ENCODE measurements at regions not wholly inside any gene's neighbourhood (a gene's known extent, or its start where the extent isn't known, plus 50 kb on each side); places are given as distances from the start of the nearest gene placed in this dataset.

- Histone ChIP-seq H3K27ac (ENCODE audit: low read depth, low read length) (no peak overlapping the region), H3K9ac (ENCODE audit: low read length) (no peak overlapping the region), H3K9me3 (ENCODE audit: low read length) (no peaks in the 10 kb centered on the region), H3K4me1 (ENCODE audit: insufficient read depth, low read length) (peaks cover 8% of the 10 kb centered on the region), H3K36me3 (ENCODE audit: insufficient read depth, low read length) (no peaks in the 10 kb centered on the region), H3K27me3 (ENCODE audit: control insufficient read depth in 1 of 2, insufficient read depth in 2 of 2, low read length in 2 of 2) (no peaks in the 10 kb centered on the region), H3K4me3 (ENCODE audit: low read depth in 1 of 2, low read length in 2 of 2) (no peak overlapping the region)
Measured at GRCh38 chr13:59538512-59538911, 625.2 kb downstream of the DIAPH3 start.

- no peaks in the 10 kb centered on the region for H3K4me1 ChIP-seq (ENCODE audit: insufficient read depth, low read length)
- no peaks in the 10 kb centered on the region for H3K27me3 ChIP-seq (ENCODE audit: control insufficient read depth in 1 of 2, insufficient read depth in 2 of 2, low read length in 2 of 2)
- H3K27ac ChIP-seq (ENCODE audit: low read depth, low read length) = no peak overlapping the region
- H3K9ac ChIP-seq (ENCODE audit: low read length) = no peak overlapping the region
- no peak overlapping the region for H3K4me3 ChIP-seq (ENCODE audit: low read depth in 1 of 2, low read length in 2 of 2)
- H3K9me3 ChIP-seq (ENCODE audit: low read length) = no peaks in the 10 kb centered on the region
- no peaks in the 10 kb centered on the region for H3K36me3 ChIP-seq (ENCODE audit: insufficient read depth, low read length)
Measured at GRCh38 chr13:59542303-59542702, 621.4 kb downstream of the DIAPH3 start.

GRCh38 chr13:59543418-59543817 is 620.3 kb downstream of the DIAPH3 start:
- Histone ChIP-seq H3K9ac (ENCODE audit: low read length) (no peak overlapping the region), H3K4me3 (ENCODE audit: low read depth in 1 of 2, low read length in 2 of 2) (no peak overlapping the region), H3K27me3 (ENCODE audit: control insufficient read depth in 1 of 2, insufficient read depth in 2 of 2, low read length in 2 of 2) (no peaks in the 10 kb centered on the region), H3K36me3 (ENCODE audit: insufficient read depth, low read length) (no peaks in the 10 kb centered on the region), H3K4me1 (ENCODE audit: insufficient read depth, low read length) (no peaks in the 10 kb centered on the region), H3K9me3 (ENCODE audit: low read length) (no peaks in the 10 kb centered on the region), H3K27ac (ENCODE audit: low read depth, low read length) (no peak overlapping the region)

- Histone ChIP-seq H3K9ac (ENCODE audit: low read length) (no peak overlapping the region), H3K27ac (ENCODE audit: low read depth, low read length) (no peak overlapping the region), H3K4me1 (ENCODE audit: insufficient read depth, low read length) (no peaks in the 10 kb centered on the region), H3K9me3 (ENCODE audit: low read length) (no peaks in the 10 kb centered on the region), H3K27me3 (ENCODE audit: control insufficient read depth in 1 of 2, insufficient read depth in 2 of 2, low read length in 2 of 2) (no peaks in the 10 kb centered on the region), H3K36me3 (ENCODE audit: insufficient read depth, low read length) (no peaks in the 10 kb centered on the region), H3K4me3 (ENCODE audit: low read depth in 1 of 2, low read length in 2 of 2) (no peak overlapping the region)
Measured at GRCh38 chr13:59545007-59545406, 618.7 kb downstream of the DIAPH3 start.

DNA sequence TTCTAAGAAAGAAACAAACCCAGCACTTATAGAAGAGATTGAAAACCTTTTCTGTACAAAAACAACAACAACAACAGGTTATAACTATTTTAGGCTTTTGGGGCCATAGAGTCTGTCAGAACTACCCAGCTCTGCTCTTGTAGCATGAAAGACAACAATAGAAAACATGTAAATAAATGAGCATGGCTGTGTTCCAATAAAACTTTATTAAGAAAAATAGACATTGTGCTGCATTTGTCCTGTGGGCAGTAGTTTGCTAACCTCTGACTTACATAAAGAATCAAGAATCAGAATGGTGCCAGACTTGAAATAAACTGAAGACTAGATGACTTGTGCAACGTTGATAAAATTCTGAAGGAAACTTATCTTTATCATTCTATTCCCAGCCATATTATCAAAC is 617.5 kb downstream of the DIAPH3 start:
- H3K9ac ChIP-seq (ENCODE audit: low read length) = no peak overlapping the region
- no peaks in the 10 kb centered on the region for H3K36me3 ChIP-seq (ENCODE audit: insufficient read depth, low read length)
- H3K27me3 ChIP-seq (ENCODE audit: control insufficient read depth in 1 of 2, insufficient read depth in 2 of 2, low read length in 2 of 2) = no peaks in the 10 kb centered on the region
- no peak overlapping the region for H3K27ac ChIP-seq (ENCODE audit: low read depth, low read length)
- no peak overlapping the region for H3K4me3 ChIP-seq (ENCODE audit: low read depth in 1 of 2, low read length in 2 of 2)
- H3K9me3 ChIP-seq (ENCODE audit: low read length) = no peaks in the 10 kb centered on the region
- H3K4me1 ChIP-seq (ENCODE audit: insufficient read depth, low read length) = no peaks in the 10 kb centered on the region

DNA sequence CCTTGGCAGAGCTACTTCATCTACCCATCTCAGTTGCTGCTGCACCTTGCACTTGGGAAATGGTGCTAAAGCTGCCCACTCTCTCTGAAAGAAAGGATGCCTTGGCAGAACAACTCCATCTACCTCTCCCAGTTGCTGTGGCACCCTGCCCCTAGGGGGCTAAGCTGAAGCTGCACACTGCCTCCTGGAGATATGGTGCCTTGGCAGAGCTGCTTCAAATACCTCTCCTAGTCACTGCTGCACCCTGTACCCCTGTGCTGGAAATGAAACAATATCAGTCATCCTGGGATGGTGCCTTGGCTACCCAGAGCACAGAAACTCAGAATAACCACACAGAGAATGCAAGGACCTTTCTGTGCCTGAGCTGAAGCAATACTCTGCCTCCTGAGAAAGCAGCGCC is 615.8 kb downstream of the DIAPH3 start:
- Histone ChIP-seq H3K9ac (ENCODE audit: low read length) (no peak overlapping the region), H3K27ac (ENCODE audit: low read depth, low read length) (no peak overlapping the region), H3K9me3 (ENCODE audit: low read length) (no peaks in the 10 kb centered on the region), H3K4me1 (ENCODE audit: insufficient read depth, low read length) (no peaks in the 10 kb centered on the region), H3K36me3 (ENCODE audit: insufficient read depth, low read length) (no peaks in the 10 kb centered on the region), H3K4me3 (ENCODE audit: low read depth in 1 of 2, low read length in 2 of 2) (no peak overlapping the region), H3K27me3 (ENCODE audit: control insufficient read depth in 1 of 2, insufficient read depth in 2 of 2, low read length in 2 of 2) (no peaks in the 10 kb centered on the region)

DNA sequence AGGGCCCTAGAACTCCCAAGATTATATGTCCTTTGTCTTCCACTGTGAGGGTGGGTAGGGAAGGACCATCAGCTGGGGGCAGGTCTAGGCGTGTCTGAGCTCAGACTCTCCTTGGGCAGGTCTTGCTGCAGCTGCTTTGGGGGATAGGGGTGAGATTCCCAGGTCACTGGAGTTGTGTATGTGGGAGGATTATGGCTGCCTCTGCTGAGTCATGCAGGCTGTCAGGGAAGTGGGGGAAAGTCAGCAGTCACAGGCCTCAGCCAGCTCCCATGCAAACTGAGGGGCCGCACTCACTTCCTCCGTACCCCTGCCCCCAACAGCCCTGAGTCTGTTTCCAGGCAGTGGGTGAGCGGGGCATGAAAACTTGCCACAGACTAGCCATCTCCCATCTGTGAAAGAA is 600.8 kb downstream of the DIAPH3 start:
- H3K36me3 ChIP-seq (ENCODE audit: insufficient read depth, low read length) = no peaks in the 10 kb centered on the region
- no peaks in the 10 kb centered on the region for H3K27me3 ChIP-seq (ENCODE audit: control insufficient read depth in 1 of 2, insufficient read depth in 2 of 2, low read length in 2 of 2)
- H3K27ac ChIP-seq (ENCODE audit: low read depth, low read length) = no peak overlapping the region
- no peak overlapping the region for H3K9ac ChIP-seq (ENCODE audit: low read length)
- H3K4me3 ChIP-seq (ENCODE audit: low read depth in 1 of 2, low read length in 2 of 2) = no peak overlapping the region
- no peaks in the 10 kb centered on the region for H3K9me3 ChIP-seq (ENCODE audit: low read length)
- H3K4me1 ChIP-seq (ENCODE audit: insufficient read depth, low read length) = no peaks in the 10 kb centered on the region

GRCh38 chr13:59566561-59566960 is 597.2 kb downstream of the DIAPH3 start:
- no peaks in the 10 kb centered on the region for H3K36me3 ChIP-seq (ENCODE audit: insufficient read depth, low read length)
- no peak overlapping the region for H3K9ac ChIP-seq (ENCODE audit: low read length)
- no peaks in the 10 kb centered on the region for H3K9me3 ChIP-seq (ENCODE audit: low read length)
- H3K4me1 ChIP-seq (ENCODE audit: insufficient read depth, low read length) = no peaks in the 10 kb centered on the region
- no peak overlapping the region for H3K27ac ChIP-seq (ENCODE audit: low read depth, low read length)
- H3K27me3 ChIP-seq (ENCODE audit: control insufficient read depth in 1 of 2, insufficient read depth in 2 of 2, low read length in 2 of 2) = no peaks in the 10 kb centered on the region
- no peak overlapping the region for H3K4me3 ChIP-seq (ENCODE audit: low read depth in 1 of 2, low read length in 2 of 2)

GRCh38 chr13:59568306-59568705 is 595.4 kb downstream of the DIAPH3 start:
- H3K27ac ChIP-seq (ENCODE audit: low read depth, low read length) = no peak overlapping the region
- H3K27me3 ChIP-seq (ENCODE audit: control insufficient read depth in 1 of 2, insufficient read depth in 2 of 2, low read length in 2 of 2) = no peaks in the 10 kb centered on the region
- H3K9me3 ChIP-seq (ENCODE audit: low read length) = peaks cover 3% of the 10 kb centered on the region
- H3K4me1 ChIP-seq (ENCODE audit: insufficient read depth, low read length) = no peaks in the 10 kb centered on the region
- H3K36me3 ChIP-seq (ENCODE audit: insufficient read depth, low read length) = no peaks in the 10 kb centered on the region
- H3K9ac ChIP-seq (ENCODE audit: low read length) = no peak overlapping the region
- no peak overlapping the region for H3K4me3 ChIP-seq (ENCODE audit: low read depth in 1 of 2, low read length in 2 of 2)

DNA sequence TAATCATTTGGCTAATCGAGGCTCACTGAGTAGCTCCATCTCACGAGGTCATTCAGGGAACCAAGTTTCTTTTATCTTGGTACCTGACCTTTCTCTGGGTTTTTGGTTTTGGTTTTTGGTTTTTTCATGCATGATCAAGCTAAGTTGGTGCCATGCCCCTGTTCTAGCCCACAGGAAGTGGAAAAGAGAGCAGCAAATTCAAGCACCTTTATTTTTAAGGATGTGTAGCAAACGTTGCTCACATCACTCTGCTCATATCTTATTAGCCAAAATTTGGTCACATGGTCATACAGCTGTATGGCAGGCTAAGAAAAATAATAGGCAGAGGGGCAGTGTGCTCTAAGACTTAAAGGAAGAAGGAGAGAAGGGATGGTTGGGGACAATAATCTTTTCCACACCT is 593.5 kb downstream of the DIAPH3 start:
- H3K9me3 ChIP-seq (ENCODE audit: low read length) = peaks cover 3% of the 10 kb centered on the region
- H3K4me1 ChIP-seq (ENCODE audit: insufficient read depth, low read length) = no peaks in the 10 kb centered on the region
- no peak overlapping the region for H3K27ac ChIP-seq (ENCODE audit: low read depth, low read length)
- H3K36me3 ChIP-seq (ENCODE audit: insufficient read depth, low read length) = no peaks in the 10 kb centered on the region
- no peaks in the 10 kb centered on the region for H3K27me3 ChIP-seq (ENCODE audit: control insufficient read depth in 1 of 2, insufficient read depth in 2 of 2, low read length in 2 of 2)
- no peak overlapping the region for H3K9ac ChIP-seq (ENCODE audit: low read length)
- H3K4me3 ChIP-seq (ENCODE audit: low read depth in 1 of 2, low read length in 2 of 2) = no peak overlapping the region

- no peak overlapping the region for H3K4me3 ChIP-seq (ENCODE audit: low read depth in 1 of 2, low read length in 2 of 2)
- no peak overlapping the region for H3K27ac ChIP-seq (ENCODE audit: low read depth, low read length)
- H3K4me1 ChIP-seq (ENCODE audit: insufficient read depth, low read length) = no peaks in the 10 kb centered on the region
- no peaks in the 10 kb centered on the region for H3K9me3 ChIP-seq (ENCODE audit: low read length)
- H3K36me3 ChIP-seq (ENCODE audit: insufficient read depth, low read length) = no peaks in the 10 kb centered on the region
- no peak overlapping the region for H3K9ac ChIP-seq (ENCODE audit: low read length)
- no peaks in the 10 kb centered on the region for H3K27me3 ChIP-seq (ENCODE audit: control insufficient read depth in 1 of 2, insufficient read depth in 2 of 2, low read length in 2 of 2)
Measured at GRCh38 chr13:59584101-59584500, 579.6 kb downstream of the DIAPH3 start.

DNA sequence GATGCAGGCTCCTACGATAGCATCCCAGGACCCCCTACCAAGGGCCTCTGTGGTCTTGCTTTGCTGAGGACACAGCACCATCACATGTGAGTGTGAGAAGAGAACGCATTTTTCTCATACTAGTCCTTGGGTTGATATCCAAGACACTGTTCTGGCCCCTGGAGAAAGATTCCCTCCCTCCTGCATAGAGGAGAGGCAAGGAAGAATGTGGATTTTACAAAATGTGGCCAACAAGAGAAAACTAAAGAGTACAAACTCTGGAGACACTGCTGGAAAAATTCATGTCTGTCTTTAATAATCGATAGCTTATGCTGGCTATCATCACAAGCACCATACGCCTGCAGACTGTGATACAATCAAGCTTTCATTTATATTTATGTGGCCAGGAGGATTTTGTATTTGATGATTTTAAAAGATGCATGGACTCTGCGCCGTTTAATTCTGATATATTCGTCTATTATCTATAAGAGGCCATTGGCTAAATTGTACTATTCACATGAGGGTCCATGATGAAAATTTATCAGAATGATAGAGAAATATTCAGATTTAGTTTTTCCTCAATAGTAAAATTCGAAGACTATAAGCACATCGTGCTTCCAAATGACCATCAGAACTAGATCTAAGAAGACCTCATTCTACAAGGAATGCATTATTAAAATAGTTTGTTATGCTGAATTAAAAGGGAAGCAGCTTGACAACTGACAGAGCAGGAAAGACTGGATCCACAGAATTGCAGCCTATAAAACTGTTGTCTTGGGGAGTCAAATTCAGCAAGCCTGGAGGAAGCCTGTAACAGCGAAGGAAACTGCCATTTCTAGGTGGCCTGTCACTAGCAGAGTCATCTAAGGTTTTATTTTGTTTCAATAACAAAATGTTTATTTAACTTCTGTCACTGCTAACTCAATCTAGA is 578.7 kb downstream of the DIAPH3 start:
- Histone ChIP-seq H3K36me3 (ENCODE audit: insufficient read depth, low read length) (no peaks in the 10 kb centered on the region), H3K4me1 (ENCODE audit: insufficient read depth, low read length) (no peaks in the 10 kb centered on the region), H3K9ac (ENCODE audit: low read length) (no peak overlapping the region), H3K27ac (ENCODE audit: low read depth, low read length) (no peak overlapping the region), H3K4me3 (ENCODE audit: low read depth in 1 of 2, low read length in 2 of 2) (no peak overlapping the region), H3K27me3 (ENCODE audit: control insufficient read depth in 1 of 2, insufficient read depth in 2 of 2, low read length in 2 of 2) (no peaks in the 10 kb centered on the region), H3K9me3 (ENCODE audit: low read length) (no peaks in the 10 kb centered on the region)
